NCI-H2227 treated with DMSO at 0.1 percent for 48 hours (cell line): ENCODE measurements at regions not wholly inside any gene's neighbourhood (a gene's known extent, or its start where the extent isn't known, plus 50 kb on each side); places are given as distances from the start of the nearest gene placed in this dataset.
A peak's percentile ranks its signal among the peaks of the same experiment; 100 is the strongest.
"Not testable (repeated sequence)": the region's sequence is repeated elsewhere in the genome, so short reads cannot be mapped to it uniquely, and the experiment has no call there.

ENCODE experiments used
- DNase-seq: peaks from one replicate; lab custom pipeline; 2025; lab: John Stamatoyannopoulos, UW

DNA sequence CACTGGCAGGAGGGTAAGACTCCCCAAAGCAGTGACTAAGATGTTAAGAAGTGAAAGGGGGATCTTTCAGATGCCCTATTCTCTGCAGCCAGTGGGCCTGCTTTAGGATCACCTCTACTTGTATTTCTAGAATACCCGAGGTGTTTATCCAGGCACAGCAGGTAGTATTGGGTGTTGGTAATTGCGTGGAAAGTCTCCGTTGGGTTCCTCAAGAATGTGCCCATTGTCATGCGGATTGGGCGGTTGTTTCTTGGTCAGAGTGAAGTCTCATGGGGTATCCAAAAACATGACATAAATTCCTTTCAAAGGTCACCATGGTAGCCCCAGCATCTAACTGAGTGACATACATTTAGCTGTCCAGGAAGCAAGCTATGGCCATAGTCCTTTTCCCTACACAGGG lies 308.8 kb downstream of the RPIA start:
- no peak for DNase-seq

DNA sequence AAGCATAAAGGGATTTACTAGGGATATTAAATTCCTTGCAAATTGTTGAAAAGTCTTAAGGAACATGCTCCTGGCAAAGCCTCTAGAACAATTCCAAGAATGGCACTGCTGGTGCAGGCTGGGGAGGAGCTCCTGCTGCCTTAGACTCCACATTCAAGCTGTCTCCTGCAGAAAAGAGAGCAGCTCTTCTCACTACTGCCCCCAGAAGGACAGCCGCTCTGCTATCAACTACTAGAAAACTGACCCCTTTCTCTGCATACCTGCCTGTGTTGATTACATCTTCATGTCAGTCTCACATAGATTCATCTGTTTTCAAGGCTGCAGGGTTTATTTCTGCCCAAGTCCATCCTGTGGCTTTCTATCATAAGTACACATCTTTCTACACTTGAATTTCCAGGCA lies 312.8 kb downstream of the RPIA start:
- not testable (repeated sequence) for DNase-seq

DNA sequence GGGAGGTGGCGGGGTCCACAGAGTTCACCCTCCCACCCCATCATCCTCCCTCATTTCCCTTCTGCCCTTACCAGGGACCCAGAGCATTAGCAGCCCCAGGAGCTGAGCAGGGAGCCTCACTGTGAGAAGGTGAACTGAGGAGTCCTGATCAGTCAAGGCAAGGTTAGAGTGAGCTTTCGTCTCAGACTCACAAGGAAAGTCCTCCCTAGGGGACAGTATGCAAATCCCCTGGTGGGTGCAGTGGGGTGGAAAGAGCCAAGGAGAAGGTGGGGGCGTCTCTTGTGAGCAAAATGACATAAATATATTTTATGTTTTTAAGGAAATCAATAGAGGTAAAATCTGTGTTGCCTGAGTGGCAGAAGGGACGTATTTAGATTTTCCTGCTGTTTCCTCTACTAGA lies 329.1 kb downstream of the RPIA start:
- not testable (repeated sequence) for DNase-seq

DNA sequence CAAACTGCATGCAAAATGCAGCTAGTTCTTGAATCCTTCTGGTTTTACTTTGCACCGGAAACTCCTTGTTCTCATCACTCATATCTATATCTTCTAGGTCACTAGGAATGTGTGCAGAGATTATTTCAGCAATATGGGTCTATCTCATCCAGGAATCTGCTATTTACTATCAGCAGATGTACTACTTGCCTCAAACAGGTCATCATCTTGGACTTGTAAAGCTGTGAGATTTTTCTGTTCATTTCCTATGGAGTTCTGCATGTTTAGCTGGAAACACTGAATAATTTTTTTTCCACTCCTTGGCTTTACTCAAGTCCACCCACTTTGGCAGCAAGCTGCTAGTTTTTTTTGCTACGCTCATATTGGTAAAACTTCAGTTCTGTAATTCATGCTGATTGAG lies 334.8 kb downstream of the RPIA start:
- not testable (repeated sequence) for DNase-seq

DNA sequence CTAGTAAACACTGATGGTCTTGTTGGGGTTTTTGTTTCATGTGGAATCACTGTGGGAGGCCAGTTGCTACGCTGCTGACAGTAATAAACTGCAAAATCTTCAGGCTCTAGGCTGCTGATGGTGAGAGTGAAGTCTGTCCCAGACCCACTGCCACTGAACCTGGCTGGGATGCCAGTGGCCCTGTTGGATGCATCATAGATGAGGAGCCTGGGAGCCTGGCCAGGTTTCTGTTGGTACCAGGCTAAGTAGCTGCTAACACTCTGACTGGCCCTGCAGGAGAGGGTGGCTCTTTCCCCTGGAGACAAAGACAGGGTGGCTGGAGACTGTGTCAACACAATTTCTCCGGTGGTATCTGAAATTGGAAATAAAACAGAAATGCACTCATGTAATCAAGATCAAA lies 335.6 kb downstream of the RPIA start:
- DNase-seq, result not testable (repeated sequence)

DNA sequence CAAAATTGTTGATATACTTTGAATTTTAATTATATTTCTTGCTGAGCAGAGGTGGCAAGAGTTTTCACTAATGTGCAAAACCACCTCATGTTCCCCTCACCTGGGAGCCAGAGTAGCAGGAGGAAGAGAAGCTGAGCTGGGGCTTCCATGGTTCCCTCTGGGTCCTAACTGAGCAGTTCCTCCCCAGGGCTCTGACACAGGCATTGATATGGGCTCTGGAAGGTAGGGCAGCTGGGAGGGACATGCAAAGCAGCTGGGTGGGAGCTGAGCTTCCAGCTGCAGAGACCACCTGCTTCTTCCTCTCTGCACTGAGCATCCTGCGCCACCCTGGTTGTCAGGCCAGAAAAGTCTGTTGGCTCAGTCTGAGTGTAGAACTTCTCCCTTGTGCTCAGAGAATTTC lies 336.1 kb downstream of the RPIA start:
- DNase-seq, result not testable (repeated sequence)

DNA sequence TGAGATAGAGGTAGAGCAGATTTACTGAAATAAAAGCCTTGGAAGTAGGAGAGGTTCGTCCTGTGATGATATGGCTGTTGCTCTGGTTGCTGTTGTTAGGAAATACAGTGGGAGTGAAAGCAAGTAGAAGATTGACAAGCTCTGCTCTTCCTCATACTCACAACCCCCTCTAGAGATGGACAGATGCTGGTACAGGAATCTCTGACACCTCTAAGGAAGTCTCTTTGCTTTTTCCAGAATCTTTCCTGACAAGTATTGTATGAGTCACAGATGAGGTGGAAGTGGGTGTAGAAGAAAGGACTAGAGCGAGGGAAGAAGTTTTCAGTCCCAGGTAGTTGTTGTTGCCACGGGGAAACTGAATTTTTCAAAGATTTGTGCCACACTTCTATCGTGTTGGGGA lies 337.8 kb downstream of the RPIA start:
- not testable (repeated sequence) for DNase-seq

DNA sequence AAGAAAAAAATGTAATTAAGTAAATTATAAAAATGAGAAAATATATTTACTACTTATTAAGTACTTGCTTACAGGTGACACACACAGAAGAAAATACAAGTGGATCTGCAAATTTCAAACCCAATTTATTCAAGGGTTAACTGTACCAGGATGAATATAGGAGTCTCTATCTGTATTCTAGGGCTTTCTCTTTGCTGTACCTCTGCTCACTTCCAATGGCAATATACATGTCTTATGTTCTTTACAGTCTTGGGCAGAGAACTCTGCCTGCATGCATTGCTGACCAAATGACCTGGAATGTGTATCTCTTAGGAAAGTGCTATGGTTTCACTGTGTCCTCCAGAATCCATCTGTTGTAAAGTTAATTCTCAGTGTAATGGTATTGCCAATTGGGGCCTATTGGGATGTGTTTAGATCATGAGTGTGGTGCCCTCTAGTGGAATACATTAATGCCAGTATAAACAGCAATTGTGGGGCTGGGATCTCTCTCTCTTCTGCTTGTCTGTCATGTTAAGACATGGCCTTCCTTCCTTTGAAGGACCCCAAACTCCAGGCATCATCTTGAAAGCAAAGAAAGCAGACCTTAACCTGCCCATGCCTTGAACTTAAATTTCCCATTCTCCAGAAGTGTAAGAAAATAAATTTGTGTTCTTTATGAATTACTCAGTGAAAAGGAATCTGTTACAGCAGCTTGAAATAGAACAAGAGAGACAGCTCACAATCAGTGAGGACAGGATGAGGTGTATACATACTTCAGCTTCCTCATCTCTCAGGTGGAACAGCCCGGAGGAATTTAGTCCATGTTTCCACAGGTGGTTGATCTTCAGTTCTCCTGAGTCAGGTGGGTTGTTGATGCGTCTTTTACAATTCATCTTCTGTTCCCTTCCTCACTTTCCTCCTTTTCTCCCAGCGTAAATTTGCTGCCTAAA lies 356.9 kb downstream of the RPIA start:
- DNase-seq, result peak; percentile 27

DNA sequence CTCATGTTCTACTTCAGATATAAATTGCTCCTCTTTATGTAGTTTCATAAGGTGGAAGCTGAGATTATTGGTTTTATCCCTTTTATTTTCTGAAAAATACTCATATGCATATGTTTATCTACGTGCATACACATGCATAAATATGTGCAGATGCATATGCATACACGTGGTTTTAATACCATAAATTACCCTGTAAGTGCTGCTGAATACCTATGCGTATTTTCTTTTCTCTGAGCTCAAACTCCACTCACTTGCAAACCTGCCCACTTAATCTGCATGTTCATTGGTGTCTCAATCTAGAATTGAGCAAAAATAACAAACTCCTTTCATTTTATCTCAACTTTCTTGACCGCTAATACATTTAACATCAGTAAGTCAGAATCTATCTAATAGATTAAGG lies 367.1 kb downstream of the RPIA start:
- not testable (repeated sequence) for DNase-seq

DNA sequence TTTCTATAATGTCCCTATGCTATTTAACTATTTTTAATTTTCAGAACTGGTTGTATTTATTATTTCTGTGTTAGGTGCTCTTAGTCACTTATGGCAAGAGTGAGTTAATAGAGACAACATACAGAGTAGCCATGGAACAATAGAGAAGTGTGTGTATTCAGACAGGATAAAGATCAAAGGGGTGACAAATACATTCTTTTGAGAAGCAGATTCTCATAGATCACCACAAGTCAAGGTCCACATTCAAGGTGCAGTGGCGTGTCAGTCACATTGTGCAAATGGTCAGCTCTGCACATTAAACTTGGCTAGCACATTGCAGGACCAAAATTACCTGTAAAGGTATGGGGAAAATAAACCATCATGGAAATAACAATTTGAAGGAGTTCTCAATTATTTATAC lies 369.7 kb downstream of the RPIA start:
- DNase-seq, result not testable (repeated sequence)

DNA sequence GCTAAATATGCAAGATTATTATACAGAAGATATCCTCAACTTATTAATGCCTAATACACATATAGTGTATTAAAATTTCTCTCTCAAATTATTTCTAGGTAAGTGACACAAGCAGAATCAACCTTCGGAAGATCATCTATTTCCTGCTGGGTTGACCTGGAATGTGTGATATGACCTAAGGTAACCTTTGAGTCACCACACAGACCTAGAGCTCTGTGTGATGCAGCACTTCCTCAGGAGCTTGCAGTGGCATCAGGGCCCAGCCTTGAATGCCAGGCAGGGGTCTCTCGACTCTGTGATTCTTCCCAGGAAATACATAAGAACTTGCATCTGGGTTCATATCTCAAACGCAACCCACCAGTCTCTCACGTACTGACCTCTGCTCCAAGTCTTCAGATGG lies 385.3 kb downstream of the RPIA start:
- DNase-seq, result not testable (repeated sequence)

DNA sequence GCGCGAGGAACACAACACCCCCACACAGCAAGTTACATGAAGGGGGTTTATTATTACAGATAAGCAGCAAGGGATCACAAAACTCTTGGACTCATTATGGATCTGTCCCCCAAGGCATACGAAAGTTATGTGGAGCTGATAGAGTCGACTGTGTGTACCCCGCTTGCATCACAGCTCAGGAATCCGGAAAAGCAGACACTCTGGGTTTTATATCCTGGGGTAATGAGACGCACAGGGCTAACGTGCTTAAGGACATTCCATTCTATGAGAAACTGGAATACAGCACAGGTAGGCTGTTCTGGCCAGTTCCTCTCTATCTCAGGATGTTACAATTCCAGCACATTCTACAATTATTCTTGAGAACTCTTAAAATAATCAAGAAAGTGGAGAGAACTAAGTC lies 401.4 kb downstream of the RPIA start:
- not testable (repeated sequence) for DNase-seq

DNA sequence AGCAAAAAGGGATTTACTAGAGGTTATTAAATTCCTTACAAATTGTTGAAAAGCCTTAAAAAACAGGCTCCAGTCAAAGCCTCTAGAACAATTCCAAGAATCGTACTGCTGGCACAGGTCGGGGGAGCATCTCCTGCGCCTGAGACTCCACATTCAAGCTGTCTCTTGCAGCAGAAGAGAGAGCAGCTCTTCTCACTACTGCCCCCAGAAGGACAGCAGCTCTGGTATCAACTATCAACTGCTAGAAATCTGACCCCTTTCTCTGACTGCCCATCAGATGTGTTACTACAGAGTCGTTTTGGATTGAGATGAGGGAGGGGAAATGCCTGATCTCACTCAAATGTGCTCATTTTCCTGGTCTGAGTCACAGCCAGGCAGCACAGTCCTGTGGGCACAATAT lies 403.6 kb downstream of the RPIA start:
- not testable (repeated sequence) for DNase-seq

DNA sequence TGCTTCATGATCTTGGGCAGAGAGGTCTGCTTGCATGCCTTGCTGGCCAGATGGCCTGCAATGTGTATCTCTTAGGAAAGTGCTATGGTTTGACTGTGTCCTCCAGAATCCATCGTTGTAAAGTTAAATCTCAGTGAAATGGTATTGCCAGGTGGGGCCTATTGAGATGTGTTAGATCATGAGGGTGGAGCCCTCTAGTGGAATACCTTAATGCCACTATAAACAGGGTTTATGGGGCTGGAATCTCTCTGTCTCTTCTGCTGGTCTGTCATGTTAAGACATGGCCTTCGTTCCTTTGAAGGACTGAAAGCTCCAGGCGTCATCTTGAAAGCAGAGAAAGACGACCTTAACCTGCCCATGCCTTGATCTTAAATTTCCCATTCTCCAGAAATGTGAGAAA lies 411.1 kb downstream of the RPIA start:
- not testable (repeated sequence) for DNase-seq

DNA sequence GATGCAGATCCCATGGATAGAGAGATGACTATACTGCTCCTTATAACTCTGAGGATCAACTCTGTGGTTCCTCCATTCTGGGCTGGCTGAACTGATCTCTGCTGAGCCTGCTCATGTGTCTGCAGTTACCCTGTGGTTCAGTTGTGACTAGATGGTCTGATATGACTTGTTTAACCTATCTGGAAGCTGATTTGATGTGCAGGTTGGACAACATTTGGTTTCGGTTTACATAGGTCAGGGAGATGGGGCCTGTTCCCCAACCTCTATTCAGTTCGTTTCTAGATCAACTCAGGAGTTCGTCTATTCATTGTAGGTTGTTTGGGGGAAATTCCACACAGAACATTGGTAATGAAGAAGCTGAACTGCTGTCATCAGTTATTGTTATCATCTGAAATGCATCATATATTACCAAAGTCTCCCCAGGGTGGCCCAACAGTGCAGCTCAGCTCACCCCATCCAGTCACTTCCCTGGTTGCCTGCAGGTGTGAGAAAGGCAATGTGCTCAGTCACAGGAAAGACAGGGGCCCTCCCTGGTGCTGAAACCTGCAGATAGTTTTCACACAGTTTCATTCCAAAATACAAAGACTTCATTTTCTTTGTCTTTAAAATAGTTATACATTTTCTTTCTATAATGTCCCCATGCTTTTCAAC lies 415.0 kb downstream of the RPIA start:
- DNase-seq, result not testable (repeated sequence)

DNA sequence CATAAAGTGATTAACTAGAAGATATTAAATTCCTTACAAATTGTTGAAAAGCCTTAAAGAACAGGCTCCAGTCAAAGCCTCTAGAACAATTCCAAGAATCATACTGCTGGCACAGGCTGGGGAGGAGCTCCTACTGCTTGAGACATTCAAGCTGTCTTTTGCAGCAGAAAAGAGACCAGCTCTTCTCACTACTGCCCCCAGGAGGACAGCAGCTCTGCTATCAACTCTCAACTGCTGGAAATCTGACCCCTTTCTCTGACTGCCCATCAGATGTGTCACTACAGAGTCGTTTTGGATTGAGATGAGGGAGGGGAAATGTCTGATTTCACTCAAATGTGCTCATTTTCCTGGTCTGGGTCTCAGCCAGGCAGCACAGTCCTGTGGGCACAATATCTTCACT lies 421.0 kb downstream of the RPIA start:
- not testable (repeated sequence) for DNase-seq

DNA sequence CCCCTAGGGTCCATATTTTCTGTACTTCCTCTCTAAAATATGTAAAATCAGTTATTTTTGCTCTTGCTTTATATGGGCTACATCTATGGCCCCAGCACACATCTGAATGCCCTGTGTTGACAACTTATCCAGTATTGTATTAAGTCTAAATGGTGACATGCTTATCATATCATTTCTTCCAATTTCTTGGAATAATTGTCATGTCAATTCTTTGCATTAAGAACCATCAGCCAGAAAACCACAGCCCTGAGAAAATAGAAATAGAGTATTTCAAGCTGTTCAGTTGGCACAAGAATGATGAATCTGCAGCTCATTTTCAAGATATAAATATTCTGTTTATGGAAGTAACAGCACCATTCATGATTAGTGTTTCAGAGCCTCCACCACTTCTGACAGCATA lies 421.8 kb downstream of the RPIA start:
- not testable (repeated sequence) for DNase-seq

DNA sequence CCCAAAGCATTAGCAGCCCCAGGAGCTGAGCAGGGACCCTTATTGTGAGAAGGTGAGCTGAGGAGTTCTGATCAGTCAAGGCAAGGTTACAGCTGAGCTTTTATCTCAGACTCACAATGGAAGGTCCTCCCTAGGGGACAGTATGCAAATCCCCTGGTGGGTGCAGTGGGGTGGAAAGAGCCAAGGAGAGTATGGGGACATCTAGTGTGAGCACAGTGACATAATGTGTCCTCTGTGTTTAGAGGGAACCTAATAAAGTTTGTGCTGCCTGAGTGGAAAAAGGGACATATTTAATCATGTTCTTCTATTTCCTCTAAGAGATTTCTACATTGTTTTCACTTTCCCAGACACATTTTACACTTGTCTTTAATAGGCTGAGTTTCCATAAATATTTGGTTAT lies 438.0 kb downstream of the RPIA start:
- not testable (repeated sequence) for DNase-seq

DNA sequence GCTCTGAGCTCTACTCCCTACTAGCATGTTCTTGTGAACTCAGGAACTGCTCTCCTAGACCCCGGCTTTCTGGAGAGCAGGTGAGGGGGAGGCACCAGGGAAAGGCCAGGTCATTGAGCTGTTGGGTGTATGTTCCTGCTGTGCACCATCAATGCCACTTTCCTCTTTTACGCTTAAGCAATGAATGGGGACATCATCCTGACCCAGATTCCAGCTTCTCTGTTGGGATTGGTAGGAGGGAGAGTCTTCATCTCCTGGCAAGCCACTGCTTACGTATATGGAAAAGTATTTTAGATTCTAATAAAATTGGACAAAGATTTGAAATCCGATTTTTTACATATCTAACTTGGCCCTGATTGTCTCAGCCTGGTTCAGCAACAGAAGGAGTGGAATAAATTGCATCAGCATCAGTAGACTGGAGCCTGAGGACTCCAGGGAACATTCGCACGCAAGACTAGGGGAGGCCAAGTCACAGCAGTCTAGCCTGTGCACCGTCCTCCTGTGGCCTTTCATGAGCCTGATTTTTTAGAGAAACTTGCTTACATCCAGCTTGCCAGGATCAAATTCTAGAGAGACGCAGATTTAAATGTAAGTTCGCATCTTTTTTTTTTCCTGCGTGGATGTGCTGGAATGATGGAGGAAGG lies 439.3 kb downstream of the RPIA start:
- DNase-seq, result not testable (repeated sequence)

DNA sequence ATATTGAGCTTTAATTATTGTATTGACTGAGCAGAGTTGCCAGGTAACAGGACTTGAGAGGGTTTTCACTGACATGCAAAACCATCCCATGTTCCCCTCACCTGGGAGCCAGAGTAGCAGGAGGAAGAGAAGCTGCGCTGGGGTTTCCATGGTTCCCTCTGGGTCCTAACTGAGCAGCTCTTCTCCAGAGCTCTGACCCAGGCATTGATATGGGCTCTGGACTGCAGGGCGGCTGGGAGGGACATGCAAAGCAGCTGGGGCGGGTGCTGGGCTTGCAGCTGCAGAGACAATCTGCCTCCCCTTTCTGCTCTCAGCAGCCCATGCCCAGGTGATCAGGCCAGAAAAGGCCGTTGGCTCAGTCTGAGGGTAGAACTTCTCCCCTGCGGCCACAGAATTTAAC lies 451.5 kb downstream of the RPIA start:
- not testable (repeated sequence) for DNase-seq

DNA sequence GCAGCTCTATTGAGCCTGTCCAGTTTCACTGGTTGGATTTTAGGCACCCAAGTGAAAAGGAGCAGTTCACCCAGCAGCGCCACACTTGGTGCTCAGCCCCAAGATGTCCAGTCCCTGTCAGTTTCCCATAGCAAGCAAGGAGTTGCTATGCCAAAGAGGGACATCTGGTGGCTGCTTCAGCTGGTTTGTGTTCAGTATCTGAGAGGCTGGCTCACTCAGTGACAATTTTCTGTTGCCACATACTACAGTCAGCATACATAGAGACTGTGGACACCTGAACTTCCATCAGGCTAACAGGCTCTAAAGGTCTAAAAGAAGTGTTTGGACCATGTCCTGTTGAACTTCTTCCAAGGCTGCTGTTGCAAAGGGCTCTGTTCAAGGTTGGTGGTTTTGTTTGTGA lies 453.9 kb downstream of the RPIA start:
- not testable (repeated sequence) for DNase-seq

DNA sequence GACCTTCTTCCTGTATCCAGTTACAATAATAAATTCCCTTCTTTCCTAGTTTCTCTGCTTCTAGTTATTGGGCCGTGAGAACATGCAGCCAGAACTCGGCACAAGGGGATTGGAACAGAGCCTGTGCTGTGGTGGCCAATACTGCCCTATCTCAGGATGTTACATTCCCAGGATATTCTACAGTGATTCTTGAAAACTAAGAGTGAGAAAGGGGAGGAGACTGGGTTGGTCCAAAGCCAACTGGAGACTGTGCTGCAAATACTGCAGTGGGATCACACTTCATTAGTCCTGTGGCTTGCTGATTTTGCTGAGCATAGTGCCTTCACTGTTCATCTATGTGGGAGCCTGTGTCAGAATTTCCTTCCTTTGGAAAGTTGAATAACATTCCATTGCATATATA lies 456.8 kb downstream of the RPIA start:
- DNase-seq, result not testable (repeated sequence)

DNA sequence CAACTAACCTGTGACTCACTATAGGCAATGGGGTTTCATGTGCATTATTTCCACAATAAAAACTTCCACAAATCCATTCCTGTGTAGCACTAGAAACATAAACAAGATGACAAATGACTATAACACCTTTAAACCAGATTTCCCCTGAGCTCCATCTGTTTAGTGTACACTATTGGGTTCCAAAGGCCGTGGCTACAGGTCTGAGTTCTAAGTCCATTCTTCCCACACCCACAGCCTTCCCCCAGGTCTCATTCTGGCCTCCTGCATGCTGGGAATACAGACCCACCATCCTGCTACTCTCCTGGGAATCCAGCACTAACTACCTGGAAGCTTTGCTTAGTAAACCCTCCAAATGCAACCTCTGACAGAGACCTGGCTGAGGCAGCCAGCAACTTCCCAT lies 460.2 kb downstream of the RPIA start:
- DNase-seq, result not testable (repeated sequence)
